Ascending aorta (tissue), 2 donors: ENCODE measurements at regions not wholly inside any gene's neighbourhood (a gene's known extent, or its start where the extent isn't known, plus 50 kb on each side); places are given as distances from the start of the nearest gene placed in this dataset.
A peak's percentile ranks its signal among the peaks of the same experiment; 100 is the strongest.

Experiments
- DNase-seq, 2 donors: peaks; one replicate each; pipeline ENCODE4 v3.0.0-alpha.2; 2019; ENCODE audit warnings: low spot score in 2 of 2
- H3K27ac ChIP-seq, 2 donors: fragments of 200-600 bp; sonication (generic); one replicate each; pipeline ENCODE4 v1.5.1; 2016 to 2017; ENCODE audit warnings: mild to moderate bottlenecking in 1 of 2
- H3K27me3 ChIP-seq: fragments of 200-600 bp; sonication (generic); one replicate; pipeline ENCODE4 v1.5.1; 2017
- H3K36me3 ChIP-seq, 2 donors: fragments of 200-600 bp; sonication (generic); one replicate each; pipeline ENCODE4 v1.5.1; 2016
- H3K4me1 ChIP-seq, 2 donors: fragments of 200-600 bp; sonication (generic); one replicate each; pipeline ENCODE4 v1.5.1; 2016 to 2017; ENCODE audit warnings: mild to moderate bottlenecking in 1 of 2
- H3K4me3 ChIP-seq, 2 donors: fragments of 200-600 bp; sonication (generic); one replicate each; pipeline ENCODE4 v1.5.1; 2016 to 2017; ENCODE audit warnings: mild to moderate bottlenecking in 1 of 2
- H3K9me3 ChIP-seq, 2 donors: fragments of 200-600 bp; sonication (generic); one replicate each; pipeline ENCODE4 v1.5.1; 2016
- CTCF ChIP-seq, 3 experiments: fragments of 200-600 bp in 2 of 3; fragments of 450-650 bp in 1 of 3; sonication (generic) in 2 of 3; IDR thresholded peaks; one replicate each; pipeline ENCODE4 v1.5.1; 2016 to 2019; ENCODE audit warnings: antibody characterized with exemption in 3 of 3, mild to moderate bottlenecking in 1 of 3, moderate library complexity in 1 of 3
- intact Hi-C: fragments of 100-400 bp; cut with DNase I; formaldehyde crosslinking; loops from one replicate; pipeline ENCODE4 v1.15.1; 2023

GRCh38 chr3:124131158-124131557 lies 139.2 kb upstream of the ROPN1 start:
- H3K4me3 ChIP-seq = no peak overlapping the region
- H3K27me3 ChIP-seq = no peaks in the 10 kb centered on the region
- H3K36me3 ChIP-seq = no peaks in the 10 kb centered on the region
- intact Hi-C loops = no loop called here
- H3K4me1 ChIP-seq = peaks cover 6 to 34% of the 10 kb centered on the region in 2 donors
- no peak for TF ChIP-seq CTCF (IDR thresholded peaks at IDR 0.05)
- H3K9me3 ChIP-seq = no peaks in the 10 kb centered on the region
- peak overlapping the region; percentile 76 to 77 for H3K27ac ChIP-seq
- no peak for DNase-seq

GRCh38 chr3:124131580-124131979 lies 139.7 kb upstream of the ROPN1 start:
- Histone ChIP-seq H3K4me1 (peaks cover 6 to 37% of the 10 kb centered on the region in 2 donors), H3K36me3 (no peaks in the 10 kb centered on the region), H3K9me3 (no peaks in the 10 kb centered on the region), H3K27me3 (no peaks in the 10 kb centered on the region), H3K4me3 (no peak overlapping the region), H3K27ac (peak overlapping the region; percentile 76 to 77)
- peak; percentile 23 to 82 for DNase-seq
- intact Hi-C loops = no loop called here
- TF ChIP-seq CTCF (IDR thresholded peaks at IDR 0.05) = no peak

GRCh38 chr3:124132813-124133212 lies 140.9 kb upstream of the ROPN1 start:
- H3K4me1 ChIP-seq = peaks cover 6 to 44% of the 10 kb centered on the region in 2 donors
- DNase-seq = no peak
- H3K4me3 ChIP-seq = no peak overlapping the region
- H3K36me3 ChIP-seq = no peaks in the 10 kb centered on the region
- H3K9me3 ChIP-seq = no peaks in the 10 kb centered on the region
- no peaks in the 10 kb centered on the region for H3K27me3 ChIP-seq
- intact Hi-C loops = no loop called here
- no peak for TF ChIP-seq CTCF (IDR thresholded peaks at IDR 0.05)
- peak overlapping the region; percentile 76 to 77 for H3K27ac ChIP-seq

GRCh38 chr3:124133366-124133940 lies 141.5 kb upstream of the ROPN1 start:
- intact Hi-C loops = no loop called here
- Histone ChIP-seq H3K9me3 (no peaks in the 10 kb centered on the region), H3K4me1 (peaks cover 6 to 46% of the 10 kb centered on the region in 2 donors), H3K27ac (peak overlapping the region; percentile 76 to 77), H3K4me3 (no peak overlapping the region), H3K27me3 (no peaks in the 10 kb centered on the region), H3K36me3 (no peaks in the 10 kb centered on the region)
- DNase-seq = no peak
- TF ChIP-seq CTCF (IDR thresholded peaks at IDR 0.05) = no peak

- H3K4me1 ChIP-seq = peaks cover 8 to 56% of the 10 kb centered on the region in 2 donors
- no peaks in the 10 kb centered on the region for H3K9me3 ChIP-seq
- TF ChIP-seq CTCF (IDR thresholded peaks at IDR 0.05) = no peak
- no peaks in the 10 kb centered on the region for H3K36me3 ChIP-seq
- no peak for DNase-seq
- H3K4me3 ChIP-seq = no peak overlapping the region
- H3K27ac ChIP-seq = peak overlapping the region in 1 of 2 donors; percentile 34
- intact Hi-C loops = no loop called here
- H3K27me3 ChIP-seq = no peaks in the 10 kb centered on the region
Measured at GRCh38 chr3:124137216-124137615, 145.3 kb upstream of the ROPN1 start.

GRCh38 chr3:124138148-124138547 lies 146.2 kb upstream of the ROPN1 start:
- intact Hi-C loops = no loop called here
- H3K4me1 ChIP-seq = peaks cover 9 to 53% of the 10 kb centered on the region in 2 donors
- H3K4me3 ChIP-seq = no peak overlapping the region

More at GRCh38 chr3:124138148-124138547, 146.2 kb upstream of the ROPN1 start:
- Histone ChIP-seq H3K27ac (peak overlapping the region; percentile 34 to 40), H3K9me3 (no peaks in the 10 kb centered on the region), H3K36me3 (no peaks in the 10 kb centered on the region), H3K27me3 (no peaks in the 10 kb centered on the region)
- DNase-seq = no peak
- no peak for TF ChIP-seq CTCF (IDR thresholded peaks at IDR 0.05)
